NCI-H1436 (cell line): ENCODE measurements at regions not wholly inside any gene's neighbourhood (a gene's known extent, or its start where the extent isn't known, plus 50 kb on each side); places are given as distances from the start of the nearest gene placed in this dataset.

Source experiments
- DNase-seq: peaks from one replicate; lab custom pipeline; 2025; lab: John Stamatoyannopoulos, UW

- DNase-seq = no peak
Observed at GRCh38 chr13:22001336-22001735, 330.5 kb downstream of the FGF9 start.

- no peak for DNase-seq
Observed at GRCh38 chr13:22002893-22003292, 332.0 kb downstream of the FGF9 start.

- no peak for DNase-seq
Observed at GRCh38 chr13:22009500-22009899, 338.6 kb downstream of the FGF9 start.

GRCh38 chr13:22009937-22010336 lies 339.1 kb downstream of the FGF9 start:
- no peak for DNase-seq

GRCh38 chr13:22012686-22013085 lies 341.8 kb downstream of the FGF9 start:
- no peak for DNase-seq

GRCh38 chr13:22014469-22014868 lies 343.6 kb downstream of the FGF9 start:
- no peak for DNase-seq

- no peak for DNase-seq
Observed at GRCh38 chr13:22017226-22017625, 346.4 kb downstream of the FGF9 start.

GRCh38 chr13:22018076-22018835 lies 347.4 kb downstream of the FGF9 start:
- no peak for DNase-seq

GRCh38 chr13:22018836-22019210 lies 347.9 kb downstream of the FGF9 start:
- no peak for DNase-seq

- DNase-seq = no peak
Observed at GRCh38 chr13:22024381-22024994, 353.6 kb downstream of the FGF9 start.

- no peak for DNase-seq
Observed at GRCh38 chr13:22027566-22027965, 356.7 kb downstream of the FGF9 start.

GRCh38 chr13:22028831-22029230 lies 358.0 kb downstream of the FGF9 start:
- no peak for DNase-seq

- DNase-seq = no peak
Observed at GRCh38 chr13:22030321-22030720, 359.4 kb downstream of the FGF9 start.

GRCh38 chr13:22031702-22032286 lies 360.9 kb downstream of the FGF9 start:
- no peak for DNase-seq

GRCh38 chr13:22032905-22033304 lies 362.0 kb downstream of the FGF9 start:
- DNase-seq = no peak

- no peak for DNase-seq
Observed at GRCh38 chr13:22039961-22040360, 369.1 kb downstream of the FGF9 start.

- DNase-seq = no peak
Observed at GRCh38 chr13:22040810-22041364, 370.0 kb downstream of the FGF9 start.

GRCh38 chr13:22041741-22042140 lies 370.9 kb downstream of the FGF9 start:
- DNase-seq = no peak

GRCh38 chr13:22047082-22047784 lies 376.4 kb downstream of the FGF9 start:
- DNase-seq = no peak

GRCh38 chr13:22047785-22048104 lies 376.9 kb downstream of the FGF9 start:
- no peak for DNase-seq

GRCh38 chr13:22049384-22049783 lies 378.5 kb downstream of the FGF9 start:
- DNase-seq = no peak

- DNase-seq = no peak
Observed at GRCh38 chr13:22050951-22051563, 380.2 kb downstream of the FGF9 start.
